NT2/D1 (cell line): ENCODE measurements at regions not wholly inside any gene's neighbourhood (a gene's known extent, or its start where the extent isn't known, plus 50 kb on each side); places are given as distances from the start of the nearest gene placed in this dataset.

Source experiments
- DNase-seq: peaks from one replicate; pipeline ENCODE4 v3.0.0-alpha.2; 2011; ENCODE audit warnings: low read depth, low spot score
- H3K27me3 ChIP-seq: 2 replicates; pipeline ENCODE4 v1.6.0; 2011; ENCODE audit warnings: mild to moderate bottlenecking; ENCODE audit not compliant: insufficient read length, insufficient read depth
- H3K36me3 ChIP-seq: 2 replicates; pipeline ENCODE4 v1.6.1; 2011; ENCODE audit warnings: mild to moderate bottlenecking, low read length, mixed read lengths; ENCODE audit not compliant: insufficient read depth, insufficient read length
- H3K4me1 ChIP-seq: 2 replicates; pipeline ENCODE4 v1.5.1; 2011; ENCODE audit not compliant: insufficient read depth, insufficient read length
- H3K4me3 ChIP-seq: 2 replicates; pipeline ENCODE4 v1.5.1; 2011; ENCODE audit warnings: low read depth; ENCODE audit not compliant: insufficient read length
- H3K9ac ChIP-seq: 2 replicates; pipeline ENCODE4 v1.6.0; 2011; ENCODE audit warnings: low read depth; ENCODE audit not compliant: insufficient read length
- H3K9me3 ChIP-seq: 2 replicates; pipeline ENCODE4 v1.5.1; 2011; ENCODE audit warnings: mild to moderate bottlenecking, low read length; ENCODE audit not compliant: insufficient read depth
- SUZ12 ChIP-seq: IDR thresholded peaks from 2 replicates; pipeline ENCODE4 v1.6.1; 2011; ENCODE audit not compliant: insufficient read length, insufficient read depth; ENCODE audit errors: extremely low read depth
- YY1 ChIP-seq: IDR thresholded peaks from 2 replicates; pipeline ENCODE4 v1.6.1; 2011; ENCODE audit not compliant: insufficient read length, insufficient read depth
- ZNF274 ChIP-seq: IDR thresholded peaks from 2 replicates; pipeline ENCODE4 v1.6.1; 2011; ENCODE audit warnings: mild to moderate bottlenecking, low read depth, low read length

- Histone ChIP-seq H3K36me3 (no peaks in the 10 kb centered on the region), H3K27me3 (no peaks in the 10 kb centered on the region), H3K9ac (no peak overlapping the region), H3K9me3 (no peaks in the 10 kb centered on the region), H3K4me1 (no peaks in the 10 kb centered on the region), H3K4me3 (no peak overlapping the region)
- TF ChIP-seq SUZ12 (no peak), ZNF274 (no peak), YY1 (no peak)
- no peak for DNase-seq
Observed at GRCh38 chr2:30046979-30047378, 99.8 kb upstream of the YPEL5 start.

- Histone ChIP-seq H3K4me1 (no peaks in the 10 kb centered on the region), H3K4me3 (no peak overlapping the region), H3K36me3 (no peaks in the 10 kb centered on the region), H3K9me3 (no peaks in the 10 kb centered on the region), H3K9ac (no peak overlapping the region), H3K27me3 (no peaks in the 10 kb centered on the region)
- DNase-seq, result peak; percentile 15
- TF ChIP-seq YY1, result no peak
- TF ChIP-seq ZNF274, result no peak
- TF ChIP-seq SUZ12, result no peak
Observed at GRCh38 chr2:30048636-30049175, 98.1 kb upstream of the YPEL5 start.

- TF ChIP-seq SUZ12 (no peak), ZNF274 (no peak), YY1 (no peak)
- no peaks in the 10 kb centered on the region for H3K4me1 ChIP-seq
- H3K27me3 ChIP-seq, result no peaks in the 10 kb centered on the region
- no peaks in the 10 kb centered on the region for H3K36me3 ChIP-seq
- no peak overlapping the region for H3K9ac ChIP-seq
- no peak for DNase-seq
- no peak overlapping the region for H3K4me3 ChIP-seq
- H3K9me3 ChIP-seq, result no peaks in the 10 kb centered on the region
Observed at GRCh38 chr2:30055548-30055947, 91.3 kb upstream of the YPEL5 start.

- H3K27me3 ChIP-seq, result no peaks in the 10 kb centered on the region
- TF ChIP-seq YY1 (no peak), ZNF274 (no peak)
- H3K9me3 ChIP-seq, result peaks cover 11% of the 10 kb centered on the region
- H3K4me3 ChIP-seq, result no peak overlapping the region
- no peaks in the 10 kb centered on the region for H3K36me3 ChIP-seq
- H3K9ac ChIP-seq, result no peak overlapping the region
- no peaks in the 10 kb centered on the region for H3K4me1 ChIP-seq
- no peak for DNase-seq
Observed at GRCh38 chr2:30060562-30060961, 86.2 kb upstream of the YPEL5 start.

- TF ChIP-seq SUZ12 (no peak), ZNF274 (no peak), YY1 (no peak)
- no peak for DNase-seq
- Histone ChIP-seq H3K9me3 (peaks cover 13% of the 10 kb centered on the region), H3K36me3 (no peaks in the 10 kb centered on the region), H3K27me3 (no peaks in the 10 kb centered on the region), H3K4me3 (no peak overlapping the region), H3K9ac (no peak overlapping the region), H3K4me1 (no peaks in the 10 kb centered on the region)
Observed at GRCh38 chr2:30068067-30068466, 78.7 kb upstream of the YPEL5 start.

GRCh38 chr2:30072250-30072842 lies 74.5 kb upstream of the YPEL5 start:
- no peak overlapping the region for H3K4me3 ChIP-seq
- no peaks in the 10 kb centered on the region for H3K4me1 ChIP-seq
- no peak for TF ChIP-seq ZNF274
- no peak for TF ChIP-seq SUZ12
- TF ChIP-seq YY1, result no peak
- no peaks in the 10 kb centered on the region for H3K27me3 ChIP-seq
- no peaks in the 10 kb centered on the region for H3K9me3 ChIP-seq
- H3K36me3 ChIP-seq, result no peaks in the 10 kb centered on the region
- no peak overlapping the region for H3K9ac ChIP-seq
- peak; percentile 82 for DNase-seq

- no peak for DNase-seq
- no peaks in the 10 kb centered on the region for H3K27me3 ChIP-seq
- TF ChIP-seq YY1, result no peak
- TF ChIP-seq SUZ12, result no peak
- TF ChIP-seq ZNF274, result no peak
- no peak overlapping the region for H3K9ac ChIP-seq
- H3K9me3 ChIP-seq, result no peaks in the 10 kb centered on the region
- no peaks in the 10 kb centered on the region for H3K36me3 ChIP-seq
- no peak overlapping the region for H3K4me3 ChIP-seq
- H3K4me1 ChIP-seq, result no peaks in the 10 kb centered on the region
Observed at GRCh38 chr2:30073523-30073922, 73.3 kb upstream of the YPEL5 start.
